GM06990 (cell line): ENCODE measurements at regions not wholly inside any gene's neighbourhood (a gene's known extent, or its start where the extent isn't known, plus 50 kb on each side); places are given as distances from the start of the nearest gene placed in this dataset.

ENCODE experiments used
- DNase-seq: peaks from one replicate; pipeline ENCODE4 v3.0.0-alpha.2; 2011; ENCODE audit not compliant: insufficient read length; ENCODE audit errors: extremely low read depth
- H3K27me3 ChIP-seq: replicated peaks from 2 replicates; pipeline ENCODE4 v1.6.0; 2011; ENCODE audit warnings: low read length; ENCODE audit not compliant: control insufficient read depth, insufficient read depth
- H3K36me3 ChIP-seq: 2 replicates; pipeline ENCODE4 v1.5.1; 2011; ENCODE audit warnings: low read length; ENCODE audit not compliant: control insufficient read depth, insufficient read depth
- H3K4me3 ChIP-seq: replicated peaks from 2 replicates; pipeline ENCODE4 v1.5.1; 2011; ENCODE audit warnings: low read depth, mild to moderate bottlenecking, control low read depth, low read length
- TF ChIP-seq, protein P1 (sequence below): IDR thresholded peaks from 2 replicates; pipeline ENCODE4 v1.5.1; 2011; ENCODE audit warnings: low read length, control low read depth, mild to moderate bottlenecking, inconsistent platforms; ENCODE audit not compliant: insufficient read depth, poor library complexity, severe bottlenecking

GRCh38 chr2:60706021-60706420, 50.0 kb upstream of the PAPOLG start:
- no peaks in the 10 kb centered on the region for H3K36me3 ChIP-seq
- no peak for DNase-seq
- H3K4me3 ChIP-seq = no peak overlapping the region
- no peaks in the 10 kb centered on the region for H3K27me3 ChIP-seq
- TF ChIP-seq, protein P1, sequence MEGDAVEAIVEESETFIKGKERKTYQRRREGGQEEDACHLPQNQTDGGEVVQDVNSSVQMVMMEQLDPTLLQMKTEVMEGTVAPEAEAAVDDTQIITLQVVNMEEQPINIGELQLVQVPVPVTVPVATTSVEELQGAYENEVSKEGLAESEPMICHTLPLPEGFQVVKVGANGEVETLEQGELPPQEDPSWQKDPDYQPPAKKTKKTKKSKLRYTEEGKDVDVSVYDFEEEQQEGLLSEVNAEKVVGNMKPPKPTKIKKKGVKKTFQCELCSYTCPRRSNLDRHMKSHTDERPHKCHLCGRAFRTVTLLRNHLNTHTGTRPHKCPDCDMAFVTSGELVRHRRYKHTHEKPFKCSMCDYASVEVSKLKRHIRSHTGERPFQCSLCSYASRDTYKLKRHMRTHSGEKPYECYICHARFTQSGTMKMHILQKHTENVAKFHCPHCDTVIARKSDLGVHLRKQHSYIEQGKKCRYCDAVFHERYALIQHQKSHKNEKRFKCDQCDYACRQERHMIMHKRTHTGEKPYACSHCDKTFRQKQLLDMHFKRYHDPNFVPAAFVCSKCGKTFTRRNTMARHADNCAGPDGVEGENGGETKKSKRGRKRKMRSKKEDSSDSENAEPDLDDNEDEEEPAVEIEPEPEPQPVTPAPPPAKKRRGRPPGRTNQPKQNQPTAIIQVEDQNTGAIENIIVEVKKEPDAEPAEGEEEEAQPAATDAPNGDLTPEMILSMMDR = no peak
